H9 (cell line): ENCODE measurements at regions not wholly inside any gene's neighbourhood (a gene's known extent, or its start where the extent isn't known, plus 50 kb on each side); places are given as distances from the start of the nearest gene placed in this dataset.
"Not testable (repeated sequence)": the region's sequence is repeated elsewhere in the genome, so short reads cannot be mapped to it uniquely, and the experiment has no call there.

Experiments
- DNase-seq: peaks from one replicate; pipeline ENCODE4 v3.0.0-alpha.2; 2017
- H2AFZ ChIP-seq: one replicate; pipeline ENCODE4 v1.6.1; 2013; ENCODE audit warnings: mild to moderate bottlenecking, low read length, control low read depth, moderate library complexity
- H2AK5ac ChIP-seq: 2 replicates; pipeline ENCODE4 v1.6.1; 2013; ENCODE audit warnings: low read length, control low read depth, mixed read lengths; ENCODE audit not compliant: insufficient read length
- H2BK120ac ChIP-seq: one replicate; pipeline ENCODE4 v1.6.1; 2013; ENCODE audit warnings: low read depth, mild to moderate bottlenecking, low read length, control low read depth, inconsistent platforms; ENCODE audit not compliant: poor library complexity, severe bottlenecking
- H2BK12ac ChIP-seq: 2 replicates; pipeline ENCODE4 v1.6.1; 2013; ENCODE audit warnings: low read length, control low read depth, mixed read lengths, low read depth; ENCODE audit not compliant: insufficient read length
- H2BK15ac ChIP-seq: 2 replicates; pipeline ENCODE4 v1.6.1; 2013; ENCODE audit warnings: low read depth, low read length, control low read depth
- H2BK20ac ChIP-seq: one replicate; pipeline ENCODE4 v1.6.1; 2013; ENCODE audit warnings: low read depth, mild to moderate bottlenecking, low read length, control low read depth, inconsistent platforms; ENCODE audit not compliant: poor library complexity, severe bottlenecking
- H2BK5ac ChIP-seq: 2 replicates; pipeline ENCODE4 v1.6.1; 2013; ENCODE audit warnings: low read length, control low read depth, mixed read lengths; ENCODE audit not compliant: insufficient read length
- H3K14ac ChIP-seq: 2 replicates; pipeline ENCODE4 v1.6.1; 2013; ENCODE audit warnings: low read length, control low read depth; ENCODE audit not compliant: insufficient read depth
- H3K18ac ChIP-seq: 2 replicates; pipeline ENCODE4 v1.6.1; 2013; ENCODE audit warnings: low read depth, mild to moderate bottlenecking, mixed read lengths, low read length, control low read depth; ENCODE audit not compliant: insufficient read length
- H3K23ac ChIP-seq: 2 replicates; pipeline ENCODE4 v1.6.1; 2013; ENCODE audit warnings: low read length, control low read depth, mixed read lengths, low read depth; ENCODE audit not compliant: insufficient read length
- H3K23me2 ChIP-seq: 2 replicates; pipeline ENCODE4 v1.6.1; 2013; ENCODE audit warnings: low read depth, mild to moderate bottlenecking, mixed read lengths, low read length, control low read depth; ENCODE audit not compliant: insufficient read length, poor library complexity, severe bottlenecking
- H3K27ac ChIP-seq: 2 replicates; pipeline ENCODE4 v1.5.1; 2013; ENCODE audit warnings: low read length, control low read depth, mixed read lengths, low read depth; ENCODE audit not compliant: insufficient read length
- H3K27me3 ChIP-seq: 2 replicates; pipeline ENCODE4 v1.6.1; 2013; ENCODE audit warnings: low read length, control low read depth, inconsistent platforms; ENCODE audit not compliant: insufficient read depth
- H3K4ac ChIP-seq: 2 replicates; pipeline ENCODE4 v1.6.1; 2013; ENCODE audit warnings: low read depth, mild to moderate bottlenecking, control low read depth, inconsistent platforms, low read length, moderate library complexity
- H3K4me1 ChIP-seq: 2 replicates; pipeline ENCODE4 v1.6.1; 2013; ENCODE audit warnings: low read length, control low read depth, inconsistent platforms; ENCODE audit not compliant: insufficient read depth
- H3K4me2 ChIP-seq: 2 replicates; pipeline ENCODE4 v1.6.1; 2013; ENCODE audit warnings: low read length, control low read depth, mixed read lengths; ENCODE audit not compliant: insufficient read length, insufficient read depth
- H3K56ac ChIP-seq: 2 replicates; pipeline ENCODE4 v1.6.1; 2013; ENCODE audit warnings: low read depth, mild to moderate bottlenecking, mixed read lengths, low read length, control low read depth; ENCODE audit not compliant: insufficient read length
- H3K79me1 ChIP-seq: 2 replicates; pipeline ENCODE4 v1.6.1; 2013; ENCODE audit warnings: low read depth, mild to moderate bottlenecking, moderate library complexity, low read length, control low read depth, inconsistent platforms; ENCODE audit not compliant: insufficient read depth, poor library complexity, severe bottlenecking
- H3K79me2 ChIP-seq: 2 replicates; pipeline ENCODE4 v1.6.1; 2013; ENCODE audit warnings: low read length, control low read depth, inconsistent platforms; ENCODE audit not compliant: insufficient read depth
- H3K9ac ChIP-seq: 2 replicates; pipeline ENCODE4 v1.6.1; 2013; ENCODE audit warnings: low read length, control low read depth, mixed read lengths; ENCODE audit not compliant: insufficient read length; ENCODE audit errors: extremely low read depth
- H3K9me3 ChIP-seq: one replicate; pipeline ENCODE4 v1.6.1; 2013; ENCODE audit warnings: low read depth, low read length, inconsistent platforms; ENCODE audit not compliant: control insufficient read depth
- H3T11ph ChIP-seq: one replicate; pipeline ENCODE4 v1.6.1; 2013; ENCODE audit warnings: mild to moderate bottlenecking, low read length, control low read depth, inconsistent platforms
- H4K20me1 ChIP-seq: one replicate; pipeline ENCODE4 v1.6.1; 2013; ENCODE audit not compliant: control insufficient read depth, insufficient read length, insufficient read depth
- H4K5ac ChIP-seq: 2 replicates; pipeline ENCODE4 v1.6.1; 2013; ENCODE audit warnings: low read depth, mild to moderate bottlenecking, mixed read lengths, low read length, control low read depth; ENCODE audit not compliant: insufficient read length
- H4K8ac ChIP-seq: replicated peaks from 2 replicates; pipeline ENCODE4 v1.6.1; 2013; ENCODE audit warnings: low read length, control low read depth, mixed read lengths, low read depth; ENCODE audit not compliant: insufficient read length
- H4K91ac ChIP-seq: 2 replicates; pipeline ENCODE4 v1.6.1; 2013; ENCODE audit warnings: low read depth, mild to moderate bottlenecking, moderate library complexity, mixed read lengths, low read length, control low read depth; ENCODE audit not compliant: insufficient read length
- H3K27ac Mint-ChIP-seq, 3 experiments: 2 replicates in 2 of 3; 3 replicates in 1 of 3; pipeline ENCODE4 v1.8.0; 2020 to 2021; ENCODE audit warnings: mixed read lengths in 3 of 3, mild to moderate bottlenecking in 1 of 3, moderate library complexity in 1 of 3
- H3K27me3 Mint-ChIP-seq: 2 replicates; pipeline ENCODE4 v1.8.0; 2021; ENCODE audit warnings: low read depth, mild to moderate bottlenecking, moderate library complexity, mixed read lengths
- H3K36me3 Mint-ChIP-seq, 3 experiments: 2 replicates in 2 of 3; 3 replicates in 1 of 3; pipeline ENCODE4 v1.8.0; 2020 to 2021; ENCODE audit warnings: low read depth in 3 of 3, mixed read lengths in 3 of 3; ENCODE audit not compliant: insufficient read depth in 1 of 3
- H3K4me1 Mint-ChIP-seq, 2 experiments: 2 replicates each; pipeline ENCODE4 v1.8.0; 2020; ENCODE audit warnings: mixed read lengths in 2 of 2
- H3K4me3 Mint-ChIP-seq, 2 experiments: 2 replicates in 1 of 2; 3 replicates in 1 of 2; pipeline ENCODE4 v1.8.0; 2020 to 2021; ENCODE audit warnings: mild to moderate bottlenecking in 2 of 2, mixed read lengths in 2 of 2, moderate library complexity in 1 of 2
- H3K9me3 Mint-ChIP-seq, 2 experiments: 2 replicates in 1 of 2; 3 replicates in 1 of 2; pipeline ENCODE4 v1.8.0; 2020; ENCODE audit warnings: mild to moderate bottlenecking in 2 of 2, mixed read lengths in 2 of 2, moderate library complexity in 1 of 2
- WGBS: extraction: QIAGEN DNeasy Blood & Tissue Kit; methylation state at CpG from one replicate; pipeline ENCODE4 v1.1.7; 2013; ENCODE audit warnings: missing lambda C conversion rate, low lambda C conversion rate, mixed read lengths; ENCODE audit not compliant: insufficient read length; ENCODE audit errors: extremely low coverage; 5-methylcytosine and 5-hydroxymethylcytosine counted together

DNA sequence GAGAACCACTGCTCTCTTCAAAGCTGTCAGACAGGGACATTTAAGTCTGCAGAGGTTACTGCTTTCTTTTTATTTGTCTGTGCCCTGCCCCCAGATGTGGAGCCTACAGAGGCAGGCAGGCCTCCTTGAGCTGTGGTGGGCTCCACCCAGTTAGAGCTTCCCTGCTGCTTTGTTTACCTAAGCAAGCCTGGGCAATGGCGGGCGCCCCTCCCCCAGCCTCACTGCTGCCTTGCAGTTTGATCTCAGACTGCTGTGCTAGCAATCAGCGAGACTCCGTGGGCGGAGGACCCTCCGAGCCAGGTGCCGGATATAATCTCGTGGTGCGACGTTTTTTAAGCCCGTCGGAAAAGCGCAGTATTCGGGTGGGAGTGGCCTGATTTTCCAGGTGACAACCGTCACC, 150.8 kb downstream of the FAM170A start:
- Mint-ChIP-seq H3K27ac (peak overlapping the region in 1 of 3 experiments; percentile 84; a peak in 1 of 7 replicates), H3K4me3 (peak overlapping the region in 1 of 2 experiments; percentile 57; a peak in 2 of 5 replicates)
- not testable (repeated sequence) for H3K14ac ChIP-seq

More for the DNA sequence above, 150.8 kb downstream of the FAM170A start:
- not testable (repeated sequence) for H3K27me3 Mint-ChIP-seq, H2AK5ac ChIP-seq, H3K27me3 ChIP-seq, H2AFZ ChIP-seq, H3K23ac ChIP-seq, H4K5ac ChIP-seq, H3T11ph ChIP-seq, H3K4ac ChIP-seq, H2BK15ac ChIP-seq, H2BK20ac ChIP-seq, H3K27ac ChIP-seq, H2BK5ac ChIP-seq, H3K9ac ChIP-seq, H3K4me1 ChIP-seq, H3K36me3 Mint-ChIP-seq, H2BK120ac ChIP-seq, H4K20me1 ChIP-seq, H2BK12ac ChIP-seq, H3K79me1 ChIP-seq, H3K23me2 ChIP-seq, H4K91ac ChIP-seq, H3K56ac ChIP-seq, H3K79me2 ChIP-seq, H4K8ac ChIP-seq, H3K4me2 ChIP-seq, H3K9me3 Mint-ChIP-seq, H3K9me3 ChIP-seq, DNase-seq
- H3K4me1 Mint-ChIP-seq, result peaks cover 12 to 13% of the 10 kb centered on the region in 2 experiments
- WGBS, result no CpG with 5 or more reads among the region's 15 CpGs
- H3K18ac ChIP-seq, result peak overlapping the region; percentile 57
